Uterus (tissue), 3 donors: ENCODE measurements at regions not wholly inside any gene's neighbourhood (a gene's known extent, or its start where the extent isn't known, plus 50 kb on each side); places are given as distances from the start of the nearest gene placed in this dataset.

Experiments used
- DNase-seq, 2 donors: peaks; one replicate each; pipeline ENCODE4 v3.0.0-alpha.2; 2019 to 2020
- H3K27ac ChIP-seq, 2 donors: fragments of 200-600 bp; sonication (generic); 1 replicate in 1 of 2; 2 replicates in 1 of 2; pipeline ENCODE4 v1.5.1; 2016 to 2018
- H3K27me3 ChIP-seq, 2 donors: fragments of 200-600 bp; sonication (generic); one replicate each; pipeline ENCODE4 v1.5.1; 2018 to 2019; ENCODE audit warnings: control low read depth in 1 of 2
- H3K36me3 ChIP-seq, 2 donors: fragments of 200-600 bp; sonication (generic); one replicate each; pipeline ENCODE4 v1.5.1; 2019; ENCODE audit warnings: control low read depth in 1 of 2
- H3K4me1 ChIP-seq, 2 donors: fragments of 200-600 bp; sonication (generic); one replicate each; pipeline ENCODE4 v1.5.1; 2018 to 2019; ENCODE audit warnings: control low read depth in 1 of 2
- H3K4me3 ChIP-seq, 2 donors: fragments of 200-600 bp; sonication (generic); 1 replicate in 1 of 2; 2 replicates in 1 of 2; pipeline ENCODE4 v1.5.1; 2018 to 2019; ENCODE audit warnings: mild to moderate bottlenecking in 1 of 2
- H3K9me3 ChIP-seq, 2 donors: fragments of 200-600 bp; sonication (generic); one replicate each; pipeline ENCODE4 v1.5.1; 2019; ENCODE audit warnings: control low read depth in 1 of 2
- CTCF ChIP-seq, 4 experiments: fragments of 200-600 bp in 2 of 4; fragments of 450-650 bp in 2 of 4; sonication (generic) in 2 of 4; IDR thresholded peaks; one replicate each; pipeline ENCODE4 v1.5.1; 2016 to 2019; ENCODE audit warnings: antibody characterized with exemption in 4 of 4, mild to moderate bottlenecking in 2 of 4, moderate library complexity in 1 of 4
- POLR2A ChIP-seq, 2 donors: fragments of 450-650 bp; IDR thresholded peaks; one replicate each; pipeline ENCODE4 v1.6.1; 2016; ENCODE audit warnings: antibody characterized with exemption in 2 of 2, mild to moderate bottlenecking in 1 of 2, moderate library complexity in 1 of 2
- intact Hi-C: fragments of 100-400 bp; cut with DNase I; formaldehyde crosslinking; loops from one replicate; pipeline ENCODE4 v1.15.1; 2023; ENCODE audit warnings: low total_unique reads
- donor health status: DM: yes; HTN: yes; CAD: no.

GRCh38 chr14:22334627-22335026, 254.4 kb downstream of the DAD1 start:
- no peak overlapping the region for H3K4me3 ChIP-seq
- no peaks in the 10 kb centered on the region for H3K36me3 ChIP-seq
- DNase-seq: no peak
- peak overlapping the region in 1 of 2 donors; percentile 11 for H3K27ac ChIP-seq
- TF ChIP-seq POLR2A (IDR thresholded peaks at IDR 0.05): no peak
- no peak for TF ChIP-seq CTCF (IDR thresholded peaks at IDR 0.05)
- H3K4me1 ChIP-seq: peaks cover 0 to 4% of the 10 kb centered on the region in 2 donors
- H3K9me3 ChIP-seq: no peaks in the 10 kb centered on the region
- no peaks in the 10 kb centered on the region for H3K27me3 ChIP-seq
- intact Hi-C loops: no loop called here

- intact Hi-C loops: no loop called here
- no peak for DNase-seq
- Histone ChIP-seq H3K36me3 (no peaks in the 10 kb centered on the region), H3K4me1 (peaks cover 0 to 4% of the 10 kb centered on the region in 2 donors), H3K27ac (peak overlapping the region in 1 of 2 donors; percentile 11), H3K9me3 (no peaks in the 10 kb centered on the region), H3K27me3 (no peaks in the 10 kb centered on the region), H3K4me3 (no peak overlapping the region)
- TF ChIP-seq POLR2A (IDR thresholded peaks at IDR 0.05): no peak
- no peak for TF ChIP-seq CTCF (IDR thresholded peaks at IDR 0.05)
Measured at GRCh38 chr14:22334275-22334577, 254.8 kb downstream of the DAD1 start.

- DNase-seq: peak in 1 of 2 donors; percentile 18
Measured at GRCh38 chr14:22333422-22334274, 255.4 kb downstream of the DAD1 start.

DNA sequence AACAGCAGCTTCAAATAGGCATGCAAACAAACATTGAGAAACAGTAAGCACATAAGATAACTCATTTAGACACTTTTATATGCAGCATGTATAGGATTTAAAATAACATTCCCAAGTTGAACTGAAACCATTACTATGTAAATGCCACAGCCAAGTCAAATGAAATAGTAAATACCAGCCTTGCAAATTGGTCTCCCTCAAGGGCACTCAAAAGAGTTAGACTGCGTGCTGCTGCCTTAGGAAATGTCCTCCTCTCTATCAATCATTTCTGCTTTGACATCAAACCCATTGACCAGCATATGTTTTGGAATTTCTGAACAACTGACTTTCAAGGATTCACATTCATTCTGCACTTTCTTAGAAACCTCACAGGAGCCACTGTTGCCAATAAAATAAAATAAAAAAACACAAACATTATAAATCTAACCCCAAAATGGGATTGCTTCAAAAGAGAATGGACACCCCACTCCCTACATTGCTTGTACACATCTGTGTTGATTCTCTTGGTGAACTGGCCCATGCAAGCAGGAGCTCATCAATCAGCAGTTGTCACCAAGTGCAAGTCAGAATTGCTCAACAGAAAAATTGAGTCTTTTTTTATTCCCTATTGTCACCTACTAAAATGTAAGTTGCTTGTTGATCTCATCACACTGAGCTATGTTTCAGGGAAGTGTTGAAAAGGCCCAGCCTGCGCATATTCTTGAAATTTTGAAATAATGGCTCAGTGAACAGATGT, 256.2 kb downstream of the DAD1 start:
- Histone ChIP-seq H3K36me3 (no peaks in the 10 kb centered on the region), H3K9me3 (no peaks in the 10 kb centered on the region), H3K4me3 (no peak overlapping the region), H3K27ac (no peak overlapping the region), H3K27me3 (no peaks in the 10 kb centered on the region), H3K4me1 (no peaks in the 10 kb centered on the region)
- intact Hi-C loops: no loop called here
- no peak for DNase-seq
- TF ChIP-seq CTCF (IDR thresholded peaks at IDR 0.05): no peak
- TF ChIP-seq POLR2A (IDR thresholded peaks at IDR 0.05): no peak

More at GRCh38 chr14:22333422-22334274, 255.4 kb downstream of the DAD1 start:
- H3K4me3 ChIP-seq: no peak overlapping the region
- TF ChIP-seq CTCF (IDR thresholded peaks at IDR 0.05) (no peak), POLR2A (IDR thresholded peaks at IDR 0.05) (no peak)
- intact Hi-C loops: no loop called here
- H3K4me1 ChIP-seq: peaks cover 0 to 4% of the 10 kb centered on the region in 2 donors
- peak overlapping the region in 1 of 2 donors; percentile 26 for H3K27ac ChIP-seq
- H3K9me3 ChIP-seq: no peaks in the 10 kb centered on the region
- no peaks in the 10 kb centered on the region for H3K27me3 ChIP-seq
- H3K36me3 ChIP-seq: no peaks in the 10 kb centered on the region

DNA sequence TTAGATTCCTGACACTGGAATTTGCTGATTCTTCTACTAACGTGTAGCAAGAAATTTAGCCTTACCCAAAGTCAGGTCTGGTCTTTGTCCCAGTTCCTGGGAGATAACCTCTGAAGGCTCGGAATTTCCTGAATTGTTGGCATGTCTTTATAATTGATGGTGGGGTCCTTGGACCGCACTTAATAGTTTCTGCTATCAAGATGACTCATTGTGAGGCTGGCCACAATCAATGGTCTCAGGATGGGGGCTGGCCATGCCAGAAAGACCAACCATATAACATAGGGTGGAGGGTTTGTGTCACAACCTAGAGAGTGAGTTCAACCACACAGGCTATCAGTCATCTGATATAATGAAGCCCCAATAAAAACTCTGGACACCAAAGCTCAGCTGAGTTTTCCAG, 259.7 kb downstream of the DAD1 start:
- intact Hi-C loops: no loop called here
- Histone ChIP-seq H3K4me1 (no peaks in the 10 kb centered on the region), H3K36me3 (no peaks in the 10 kb centered on the region), H3K9me3 (no peaks in the 10 kb centered on the region), H3K27ac (no peak overlapping the region), H3K27me3 (no peaks in the 10 kb centered on the region), H3K4me3 (no peak overlapping the region)
- TF ChIP-seq CTCF (IDR thresholded peaks at IDR 0.05) (no peak), POLR2A (IDR thresholded peaks at IDR 0.05) (no peak)
- DNase-seq: no peak
